HepG2 (cell line): ENCODE measurements at regions not wholly inside any gene's neighbourhood (a gene's known extent, or its start where the extent isn't known, plus 50 kb on each side); places are given as distances from the start of the nearest gene placed in this dataset.

Experiments used
- ATAC-seq: fragments of 200-7000 bp; cut with Tn5 transposase; 3 replicates; pipeline ENCODE4 v1.9.1; 2020; ENCODE audit warnings: mild to moderate bottlenecking, moderate library complexity
- BruUV-seq: library from RNA; stranded (reverse); fragments of 400-500 nt; replicated peaks from 2 replicates; lab custom pipeline; 2021; lab: Mats Ljungman, UMichigan
- CTCF ChIA-PET: fragments of 300-600 bp; formaldehyde crosslinking; extraction: SDS; loops from one replicate; lab custom pipeline; 2021; ENCODE audit warnings: low total read pairs, inconsistent platforms, low intra/inter-chr PET ratio; lab: Yijun Ruan, JAX
- POLR2A ChIA-PET: fragments of 350-600 bp; sonication (Branson Sonifier 250); formaldehyde crosslinking; loops from one replicate; lab custom pipeline; 2020; ENCODE audit warnings: antibody characterized with exemption, inconsistent platforms; lab: Yijun Ruan, JAX
- DNase-seq: peaks from one replicate; pipeline ENCODE4 v3.0.0-alpha.2; 2015; ENCODE audit warnings: low spot score
- FAIRE-seq: peaks from 3 replicates; lab custom pipeline; 2011; peaks lifted over from hg19 to GRCh38; lab: Jason Lieb, UNC
- H2AFZ ChIP-seq: one replicate; pipeline ENCODE4 v1.6.1; 2011; ENCODE audit warnings: low read length, inconsistent platforms
- H3K27ac ChIP-seq: fragments of 300-600 bp; 3 replicates; pipeline ENCODE4 v1.8.0; 2011; ENCODE audit warnings: mixed run types, mild to moderate bottlenecking, mixed read lengths, low read length, inconsistent platforms; ENCODE audit not compliant: insufficient read depth; ENCODE audit errors: extremely low read length
- H3K27me3 ChIP-seq, 2 experiments: fragments of 200-600 bp in 1 of 2; 2 replicates in 1 of 2; 3 replicates in 1 of 2; pipeline versions ENCODE4 v1.6.0 to v1.8.0; 2011; ENCODE audit warnings: low read length in 2 of 2, mild to moderate bottlenecking in 2 of 2, moderate library complexity in 2 of 2, inconsistent platforms in 1 of 2; ENCODE audit not compliant: insufficient read depth in 2 of 2, control insufficient read depth in 1 of 2
- H3K36me3 ChIP-seq, 2 experiments: fragments of 200-600 bp in 1 of 2; replicated peaks in 1 of 2; 2 replicates in 1 of 2; 3 replicates in 1 of 2; pipeline versions ENCODE4 v1.5.1 to v1.8.0; 2011; ENCODE audit warnings: low read length in 2 of 2, inconsistent platforms in 1 of 2; ENCODE audit not compliant: insufficient read depth in 2 of 2, control insufficient read depth in 1 of 2
- H3K4me1 ChIP-seq: 2 replicates; pipeline ENCODE4 v1.5.1; 2012; ENCODE audit warnings: low read length, inconsistent platforms; ENCODE audit not compliant: insufficient read depth
- H3K4me2 ChIP-seq: 2 replicates; pipeline ENCODE4 v1.6.0; 2011; ENCODE audit warnings: low read depth, low read length, inconsistent platforms
- H3K4me3 ChIP-seq, 3 experiments: fragments of 200-600 bp in 1 of 3; sonication (generic), shearing (Covaris generic) in 1 of 3; replicated peaks in 1 of 3; 2 replicates each; pipeline ENCODE4 v1.5.1; 2011 to 2016; ENCODE audit warnings: low read length in 3 of 3, inconsistent platforms in 2 of 3, low read depth in 2 of 3, mild to moderate bottlenecking in 2 of 3, control low read depth in 1 of 3, mixed read lengths in 1 of 3; ENCODE audit not compliant: insufficient read depth in 1 of 3
- H3K79me2 ChIP-seq: one replicate; pipeline ENCODE4 v1.6.1; 2011; ENCODE audit warnings: low read length, inconsistent platforms; ENCODE audit not compliant: insufficient read depth
- H3K9ac ChIP-seq: 2 replicates; pipeline ENCODE4 v1.6.0; 2011; ENCODE audit warnings: mild to moderate bottlenecking, low read depth, low read length, inconsistent platforms; ENCODE audit not compliant: insufficient read depth
- H3K9me3 ChIP-seq: 2 replicates; pipeline ENCODE4 v1.5.1; 2012; ENCODE audit warnings: mild to moderate bottlenecking, low read length
- H4K20me1 ChIP-seq: 2 replicates; pipeline ENCODE4 v1.6.0; 2011; ENCODE audit warnings: inconsistent platforms, mild to moderate bottlenecking, low read length, moderate library complexity; ENCODE audit not compliant: insufficient read depth
- BHLHE40 ChIP-seq: IDR thresholded peaks from 2 replicates; pipeline ENCODE4 v1.6.1; 2011; ENCODE audit warnings: low read length, improper control_type of control experiment
- GLMP ChIP-seq: sonication (generic); formaldehyde crosslinking; IDR thresholded peaks from 2 replicates; pipeline ENCODE4 v1.9.0; 2021; ENCODE audit warnings: missing genetic modification reagents, mild to moderate bottlenecking, borderline replicate concordance
- HDAC6 ChIP-seq: fragments of 200-600 bp; sonication (generic); IDR thresholded peaks from 2 replicates; pipeline ENCODE4 v1.7.0; 2017; ENCODE audit warnings: mild to moderate bottlenecking, antibody characterized with exemption, low read length, low read depth
- NCOR1 ChIP-seq: fragments of 200-600 bp; sonication (generic); IDR thresholded peaks from 2 replicates; pipeline ENCODE4 v1.7.0; 2017; ENCODE audit warnings: antibody characterized with exemption, low read length, borderline replicate concordance
- PHF5A ChIP-seq: IDR thresholded peaks from one replicate; pipeline ENCODE4 v1.6.1; 2018; ENCODE audit warnings: low read depth, missing genetic modification reagents; ENCODE audit not compliant: unreplicated experiment
- RARA ChIP-seq: IDR thresholded peaks from 2 replicates; pipeline ENCODE4 v1.6.1; 2016; ENCODE audit warnings: missing genetic modification reagents, missing compliant biosample characterization
- ZNF33B ChIP-seq: sonication (generic); formaldehyde crosslinking; IDR thresholded peaks from 2 replicates; pipeline ENCODE4 v1.5.1; 2020; ENCODE audit warnings: mild to moderate bottlenecking, missing genetic modification reagents
- ZNF441 ChIP-seq: sonication (generic); formaldehyde crosslinking; IDR thresholded peaks from 2 replicates; pipeline ENCODE4 v1.7.0; 2021; ENCODE audit warnings: missing genetic modification reagents, borderline replicate concordance
- ZNF543 ChIP-seq: sonication (generic); formaldehyde crosslinking; IDR thresholded peaks from 2 replicates; pipeline ENCODE4 v1.4.0; 2020; ENCODE audit warnings: mild to moderate bottlenecking, missing genetic modification reagents
- ZNF562 ChIP-seq: sonication (generic); formaldehyde crosslinking; IDR thresholded peaks from 2 replicates; pipeline ENCODE4 v1.8.0; 2022; ENCODE audit warnings: missing genetic modification reagents, borderline replicate concordance
- ZNF564 ChIP-seq: sonication (generic); formaldehyde crosslinking; IDR thresholded peaks from 2 replicates; pipeline ENCODE4 v1.8.1; 2023; ENCODE audit warnings: mild to moderate bottlenecking, missing genetic modification reagents
- ZNF576 ChIP-seq: sonication (generic); formaldehyde crosslinking; IDR thresholded peaks from 2 replicates; pipeline ENCODE4 v1.4.0; 2020; ENCODE audit warnings: mild to moderate bottlenecking, missing genetic modification reagents
- ZNF710 ChIP-seq: sonication (generic); formaldehyde crosslinking; IDR thresholded peaks from 2 replicates; pipeline ENCODE4 v1.5.0; 2020; ENCODE audit warnings: mild to moderate bottlenecking, missing genetic modification reagents, borderline replicate concordance
- WGBS: methylation state at CpG from one replicate; pipeline ENCODE4 v1.1.6; 2017; ENCODE audit warnings: low lambda C conversion rate; 5-methylcytosine and 5-hydroxymethylcytosine counted together
- in situ Hi-C: cut with HindIII; loops from 2 replicates; pipeline ENCODE4 v1.10.0; 2017; ENCODE audit warnings: low pct_unique_long_range_greater_than_20kb; ENCODE audit not compliant: extremely low pct_ligation_motif_present
- intact Hi-C: fragments of 100-400 bp; cut with micrococcal nuclease; formaldehyde crosslinking; loops from one replicate; pipeline ENCODE4 v1.10.0; 2022; ENCODE audit not compliant: unreplicated experiment
- TF ChIP-seq, protein P1 (sequence below): sonication (generic); formaldehyde crosslinking; conservative IDR thresholded peaks from 2 replicates; pipeline ENCODE4 v1.8.0; 2022; ENCODE audit warnings: mild to moderate bottlenecking, moderate library complexity, missing genetic modification reagents
- TF ChIP-seq, protein P2 (sequence below): IDR thresholded peaks from 2 replicates; pipeline ENCODE4 v1.6.1; 2016; ENCODE audit warnings: mild to moderate bottlenecking, missing biosample characterization, missing genetic modification reagents

DNA sequence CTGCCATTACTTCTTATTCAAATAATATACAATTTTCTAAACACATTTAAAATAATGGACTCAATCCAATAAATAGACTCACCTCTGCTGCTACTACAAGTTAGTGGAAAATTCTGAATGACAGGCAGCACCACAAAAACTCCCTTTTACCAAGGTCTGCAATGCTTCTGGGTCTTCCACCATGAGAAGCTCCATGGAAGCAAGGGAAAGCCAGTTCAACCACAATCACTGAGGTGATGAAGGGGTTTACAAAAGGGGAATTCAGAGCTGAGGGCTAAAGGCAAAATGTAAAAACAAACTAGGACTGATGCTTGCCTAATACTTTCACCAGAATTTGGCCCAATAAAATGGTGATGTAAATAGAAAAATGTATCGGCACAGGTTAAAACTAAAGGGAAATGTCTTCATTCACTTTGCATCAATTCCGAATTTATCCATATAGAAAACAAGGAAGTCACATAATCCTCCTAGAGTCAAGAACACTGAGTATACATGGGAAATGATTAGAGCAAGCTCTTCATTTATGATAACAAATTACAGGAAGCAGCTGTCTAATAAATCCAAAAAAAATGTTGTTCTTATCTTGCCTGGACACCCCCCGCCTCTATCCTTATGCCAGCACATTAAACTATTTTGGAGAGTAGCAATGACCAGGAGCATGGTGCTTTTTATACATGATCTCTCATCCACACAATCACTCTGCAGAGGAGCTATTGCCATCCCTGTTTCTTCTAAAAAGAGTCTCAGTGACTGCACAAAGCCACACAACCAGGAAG, 66.3 kb upstream of the NFIB start (continued):
- TF ChIP-seq GLMP (CRISPR knock-in tag) (no peak), RARA (no peak), ZNF543 (no peak), ZNF564 (CRISPR knock-in tag) (no peak), BHLHE40 (no peak), ZNF441 (CRISPR knock-in tag) (no peak), NCOR1 (no peak)
- TF ChIP-seq, protein P1, sequence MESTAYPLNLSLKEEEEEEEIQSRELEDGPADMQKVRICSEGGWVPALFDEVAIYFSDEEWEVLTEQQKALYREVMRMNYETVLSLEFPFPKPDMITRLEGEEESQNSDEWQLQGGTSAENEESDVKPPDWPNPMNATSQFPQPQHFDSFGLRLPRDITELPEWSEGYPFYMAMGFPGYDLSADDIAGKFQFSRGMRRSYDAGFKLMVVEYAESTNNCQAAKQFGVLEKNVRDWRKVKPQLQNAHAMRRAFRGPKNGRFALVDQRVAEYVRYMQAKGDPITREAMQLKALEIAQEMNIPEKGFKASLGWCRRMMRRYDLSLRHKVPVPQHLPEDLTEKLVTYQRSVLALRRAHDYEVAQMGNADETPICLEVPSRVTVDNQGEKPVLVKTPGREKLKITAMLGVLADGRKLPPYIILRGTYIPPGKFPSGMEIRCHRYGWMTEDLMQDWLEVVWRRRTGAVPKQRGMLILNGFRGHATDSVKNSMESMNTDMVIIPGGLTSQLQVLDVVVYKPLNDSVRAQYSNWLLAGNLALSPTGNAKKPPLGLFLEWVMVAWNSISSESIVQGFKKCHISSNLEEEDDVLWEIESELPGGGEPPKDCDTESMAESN (CRISPR knock-in tag) = no peak

DNA sequence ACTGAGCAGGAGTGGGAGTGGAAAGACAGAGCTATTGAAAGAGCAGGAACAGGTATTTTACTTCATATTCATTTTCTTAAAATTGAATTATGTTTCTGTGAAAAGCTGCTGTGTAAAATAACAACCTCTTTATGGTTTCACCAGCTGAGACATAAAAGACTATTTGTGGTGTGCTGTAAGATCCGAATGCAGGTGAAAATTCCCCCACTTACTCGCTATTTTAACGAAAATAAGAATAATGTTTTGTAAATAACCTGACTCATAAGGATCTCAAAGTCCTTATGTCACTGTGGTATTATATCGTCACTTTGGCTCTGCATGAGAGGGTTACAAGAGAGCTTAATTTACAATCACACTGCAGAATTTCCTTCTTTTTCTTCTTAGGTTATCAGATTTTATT, 65.3 kb upstream of the NFIB start:
- H3K9ac ChIP-seq = no peak overlapping the region
- no peaks in the 10 kb centered on the region for H4K20me1 ChIP-seq
- POLR2A ChIA-PET = no interaction called here
- ATAC-seq (no peak), FAIRE-seq (no peak), DNase-seq (no peak)
- H3K4me1 ChIP-seq = no peaks in the 10 kb centered on the region
- in situ Hi-C loops (loop anchor here (25.0 kb wide), 1 partner anchor 92 kb away; no protein-coding TSS in a partner anchor), intact Hi-C loops (no loop called here)
- CTCF ChIA-PET = no interaction called here
- no peak for TF ChIP-seq ZNF710 (CRISPR knock-in tag)
- TF ChIP-seq PHF5A = no peak
- TF ChIP-seq ZNF576 (CRISPR knock-in tag) = no peak
- TF ChIP-seq, protein P2, sequence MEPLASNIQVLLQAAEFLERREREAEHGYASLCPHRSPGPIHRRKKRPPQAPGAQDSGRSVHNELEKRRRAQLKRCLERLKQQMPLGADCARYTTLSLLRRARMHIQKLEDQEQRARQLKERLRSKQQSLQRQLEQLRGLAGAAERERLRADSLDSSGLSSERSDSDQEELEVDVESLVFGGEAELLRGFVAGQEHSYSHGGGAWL = no peak
- no peak for TF ChIP-seq ZNF562
- TF ChIP-seq HDAC6 = no peak
- TF ChIP-seq ZNF33B = no peak
- no peak overlapping the region for H3K27ac ChIP-seq
- H3K4me3 ChIP-seq = no peak overlapping the region
- 12% methylated on average over 4 of the region's 4 CpGs for WGBS
- H3K9me3 ChIP-seq = no peaks in the 10 kb centered on the region
- no peak overlapping the region for H2AFZ ChIP-seq
- no peaks in the 10 kb centered on the region for H3K79me2 ChIP-seq
- no TSS peak for BruUV-seq
- no peaks in the 10 kb centered on the region for H3K36me3 ChIP-seq
- H3K27me3 ChIP-seq = peaks cover 0 to 6% of the 10 kb centered on the region in 2 experiments; a peak in 1 of 5 replicates
- no peak overlapping the region for H3K4me2 ChIP-seq
